ENCODE measurements at regions not wholly inside any gene's neighbourhood (a gene's known extent, or its start where the extent isn't known, plus 50 kb on each side); places are given as distances from the start of the nearest gene placed in this dataset.

DNA sequence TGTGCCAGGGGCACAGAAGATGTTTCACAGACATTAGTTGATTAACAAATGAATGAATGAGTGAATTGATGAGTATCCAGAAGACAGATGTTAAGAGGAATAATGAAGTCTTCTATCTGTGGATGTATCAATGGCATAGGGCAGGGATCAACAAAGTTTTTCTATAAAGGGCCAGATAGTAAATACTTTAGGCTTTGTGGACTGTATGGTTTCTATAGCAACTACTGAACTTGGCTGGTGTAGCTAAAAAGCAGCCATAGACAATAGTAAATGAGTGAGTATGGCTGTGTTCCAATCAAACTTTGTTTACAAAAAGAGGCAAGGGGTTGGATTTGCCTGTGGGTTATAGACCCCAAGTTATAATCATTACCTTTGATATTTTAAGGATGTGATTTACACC lies 144.0 kb downstream of the PRL start:
- TF ChIP-seq CTCF (IDR thresholded peaks at IDR 0.05) (no peak), POLR2A (IDR thresholded peaks at IDR 0.05) (no peak)
